ENCODE measurements at regions not wholly inside any gene's neighbourhood (a gene's known extent, or its start where the extent isn't known, plus 50 kb on each side); places are given as distances from the start of the nearest gene placed in this dataset.

- TF ChIP-seq POLR2A (IDR thresholded peaks at IDR 0.05) (no peak), CTCF (IDR thresholded peaks at IDR 0.05) (no peak)
Observed at GRCh38 chr4:67048530-67048929, 496.8 kb downstream of the CENPC start.
